HEK293 (cell line): ENCODE measurements at regions not wholly inside any gene's neighbourhood (a gene's known extent, or its start where the extent isn't known, plus 50 kb on each side); places are given as distances from the start of the nearest gene placed in this dataset.

Experiments
- AEBP2 ChIP-seq: fragments of 450-650 bp; formaldehyde crosslinking; IDR thresholded peaks from 2 replicates; pipeline ENCODE4 v1.5.1; 2016; ENCODE audit warnings: missing biosample characterization, missing genetic modification characterization, borderline replicate concordance
- ATF2 ChIP-seq: fragments of 450-650 bp; formaldehyde crosslinking; IDR thresholded peaks from 2 replicates; pipeline ENCODE4 v1.5.1; 2016; ENCODE audit warnings: missing biosample characterization, missing genetic modification characterization, low read depth
- BCL6B ChIP-seq: fragments of 450-650 bp; formaldehyde crosslinking; IDR thresholded peaks from 2 replicates; pipeline ENCODE4 v1.5.1; 2017; ENCODE audit warnings: missing biosample characterization, missing genetic modification characterization
- IKZF3 ChIP-seq: fragments of 450-650 bp; IDR thresholded peaks from 2 replicates; pipeline ENCODE4 v1.5.0; 2018; ENCODE audit warnings: missing biosample characterization, mild to moderate bottlenecking, missing genetic modification characterization, moderate library complexity
- KLF9 ChIP-seq: fragments of 450-650 bp; formaldehyde crosslinking; IDR thresholded peaks from 2 replicates; pipeline ENCODE4 v1.5.1; 2016; ENCODE audit warnings: missing biosample characterization, missing genetic modification characterization, low read depth
- MZF1 ChIP-seq: fragments of 450-650 bp; formaldehyde crosslinking; IDR thresholded peaks from 2 replicates; pipeline ENCODE4 v1.5.1; 2017; ENCODE audit warnings: missing biosample characterization, missing genetic modification characterization, borderline replicate concordance
- PBX3 ChIP-seq: sonication (generic); formaldehyde crosslinking; IDR thresholded peaks from 2 replicates; pipeline ENCODE4 v1.8.1; 2022; ENCODE audit warnings: mild to moderate bottlenecking, moderate library complexity, missing genetic modification reagents
- PRDM6 ChIP-seq: fragments of 450-650 bp; formaldehyde crosslinking; IDR thresholded peaks from 2 replicates; pipeline ENCODE4 v1.5.1; 2017; ENCODE audit warnings: missing biosample characterization, missing genetic modification characterization
- SCRT2 ChIP-seq: fragments of 450-650 bp; formaldehyde crosslinking; IDR thresholded peaks from 2 replicates; pipeline ENCODE4 v1.5.1; 2016; ENCODE audit warnings: missing biosample characterization, missing genetic modification characterization
- SP2 ChIP-seq: fragments of 450-650 bp; formaldehyde crosslinking; IDR thresholded peaks from 2 replicates; pipeline ENCODE4 v1.5.1; 2016; ENCODE audit warnings: missing biosample characterization, missing genetic modification characterization
- ZBTB1 ChIP-seq: fragments of 450-650 bp; formaldehyde crosslinking; IDR thresholded peaks from 2 replicates; pipeline ENCODE4 v1.5.1; 2016; ENCODE audit warnings: missing biosample characterization, missing genetic modification characterization
- ZBTB17 ChIP-seq: fragments of 450-650 bp; formaldehyde crosslinking; IDR thresholded peaks from 2 replicates; pipeline ENCODE4 v1.5.1; 2016; ENCODE audit warnings: missing biosample characterization, missing genetic modification characterization
- ZBTB21 ChIP-seq: fragments of 450-650 bp; formaldehyde crosslinking; IDR thresholded peaks from 2 replicates; pipeline ENCODE4 v1.5.1; 2017; ENCODE audit warnings: missing biosample characterization, missing genetic modification characterization
- ZBTB8A ChIP-seq: fragments of 450-650 bp; formaldehyde crosslinking; IDR thresholded peaks from 2 replicates; pipeline ENCODE4 v1.5.1; 2016; ENCODE audit warnings: missing biosample characterization, missing genetic modification characterization
- ZNF169 ChIP-seq: fragments of 450-650 bp; formaldehyde crosslinking; IDR thresholded peaks from 2 replicates; pipeline ENCODE4 v1.5.1; 2016; ENCODE audit warnings: missing biosample characterization, missing genetic modification characterization
- ZNF184 ChIP-seq: fragments of 450-650 bp; IDR thresholded peaks from 2 replicates; pipeline ENCODE4 v1.5.1; 2018; ENCODE audit warnings: missing biosample characterization, mild to moderate bottlenecking, missing genetic modification characterization
- ZNF274 ChIP-seq, 2 experiments: fragments of 200-500 bp in 1 of 2; fragments of 450-650 bp in 1 of 2; sonication (Bioruptor generic) in 1 of 2; formaldehyde crosslinking in 1 of 2; IDR thresholded peaks; 2 replicates each; pipeline versions ENCODE4 v1.5.1 to v1.6.1; 2014 to 2016; ENCODE audit warnings: borderline replicate concordance in 1 of 2, inconsistent platforms in 1 of 2, low read length in 1 of 2, missing biosample characterization in 1 of 2, missing genetic modification characterization in 1 of 2
- ZNF292 ChIP-seq: fragments of 450-650 bp; formaldehyde crosslinking; IDR thresholded peaks from 2 replicates; pipeline ENCODE4 v1.5.1; 2016; ENCODE audit warnings: low read depth, missing biosample characterization, missing genetic modification characterization, borderline replicate concordance
- ZNF426 ChIP-seq: fragments of 450-650 bp; formaldehyde crosslinking; IDR thresholded peaks from 2 replicates; pipeline ENCODE4 v1.5.1; 2017; ENCODE audit warnings: missing biosample characterization, missing genetic modification characterization, mild to moderate bottlenecking, inconsistent platforms, moderate library complexity
- ZNF518A ChIP-seq: fragments of 450-650 bp; formaldehyde crosslinking; conservative IDR thresholded peaks from 2 replicates; pipeline ENCODE4 v1.5.1; 2016; ENCODE audit warnings: low read depth, missing biosample characterization, missing genetic modification characterization
- ZNF621 ChIP-seq: fragments of 450-650 bp; formaldehyde crosslinking; IDR thresholded peaks from 2 replicates; pipeline ENCODE4 v1.5.1; 2017; ENCODE audit warnings: missing biosample characterization, missing genetic modification characterization
- ZNF664 ChIP-seq: fragments of 450-650 bp; formaldehyde crosslinking; IDR thresholded peaks from 2 replicates; pipeline ENCODE4 v1.5.1; 2016; ENCODE audit warnings: missing biosample characterization, missing genetic modification characterization
- ZNF677 ChIP-seq: fragments of 450-650 bp; IDR thresholded peaks from 2 replicates; pipeline ENCODE4 v1.5.0; 2018; ENCODE audit warnings: missing biosample characterization, mild to moderate bottlenecking, missing genetic modification characterization, moderate library complexity
- ZNF768 ChIP-seq: fragments of 450-650 bp; formaldehyde crosslinking; IDR thresholded peaks from 2 replicates; pipeline ENCODE4 v1.5.1; 2018; ENCODE audit warnings: missing biosample characterization, mild to moderate bottlenecking, missing genetic modification characterization
- ZNF777 ChIP-seq: fragments of 450-650 bp; formaldehyde crosslinking; IDR thresholded peaks from 2 replicates; pipeline ENCODE4 v1.5.1; 2017; ENCODE audit warnings: missing biosample characterization, missing genetic modification characterization, borderline replicate concordance
- ZNF837 ChIP-seq: fragments of 450-650 bp; formaldehyde crosslinking; IDR thresholded peaks from 2 replicates; pipeline ENCODE4 v1.5.1; 2016; ENCODE audit warnings: missing biosample characterization, missing genetic modification characterization
- ZNF843 ChIP-seq: fragments of 450-650 bp; formaldehyde crosslinking; IDR thresholded peaks from 2 replicates; pipeline ENCODE4 v1.5.1; 2016; ENCODE audit warnings: missing biosample characterization, missing genetic modification characterization
- ZSCAN16 ChIP-seq: fragments of 450-650 bp; formaldehyde crosslinking; IDR thresholded peaks from 2 replicates; pipeline ENCODE4 v1.5.1; 2016; ENCODE audit warnings: missing biosample characterization, missing genetic modification characterization

GRCh38 chr1:55965981-55966461 lies 613.3 kb downstream of the PLPP3 start (continued):
- no peak for TF ChIP-seq AEBP2 (tag by site-specific recombination)
- TF ChIP-seq ZBTB1 = no peak
- TF ChIP-seq MZF1 (tag by site-specific recombination) = peak; percentile 45; the same call in 1 of the 2 replicates
- TF ChIP-seq ZNF664 = no peak
- no peak for TF ChIP-seq ZBTB17 (tag by site-specific recombination)
- no peak for TF ChIP-seq ZNF518A (tag by site-specific recombination)
- no peak for TF ChIP-seq PBX3 (CRISPR knock-in tag)
- TF ChIP-seq ZNF843 (tag by site-specific recombination) = peak; percentile 48; the same call in 1 of the 2 replicates
- no peak for TF ChIP-seq ATF2
- no peak for TF ChIP-seq ZBTB21 (tag by site-specific recombination)
- no peak for TF ChIP-seq ZNF184 (tag by site-specific recombination)
- no peak for TF ChIP-seq ZNF621
- TF ChIP-seq SCRT2 = peak; percentile 58
- TF ChIP-seq ZNF292 (tag by site-specific recombination) = no peak
- TF ChIP-seq ZNF768 (tag by site-specific recombination) = no peak
- TF ChIP-seq ZNF426 (tag by site-specific recombination) = no peak
- no peak for TF ChIP-seq ZNF274 (IDR thresholded peaks at IDR 0.05; ENCODE audit: low read length)
- no peak for TF ChIP-seq ZNF274 (tag by site-specific recombination; IDR thresholded peaks at IDR 0.05; ENCODE audit: borderline replicate concordance)
- no peak for TF ChIP-seq ZBTB8A (tag by site-specific recombination)
- no peak for TF ChIP-seq SP2 (tag by site-specific recombination)
- TF ChIP-seq ZNF777 (tag by site-specific recombination) = no peak
- TF ChIP-seq KLF9 (tag by site-specific recombination) = no peak
- TF ChIP-seq IKZF3 (tag by site-specific recombination) = no peak
- no peak for TF ChIP-seq ZNF837 (tag by site-specific recombination)
- TF ChIP-seq ZNF677 = no peak
- TF ChIP-seq ZSCAN16 = no peak
- no peak for TF ChIP-seq BCL6B
- TF ChIP-seq ZNF169 = no peak
- TF ChIP-seq PRDM6 (tag by site-specific recombination) = peak; percentile 56
